ENCODE measurements at regions not wholly inside any gene's neighbourhood (a gene's known extent, or its start where the extent isn't known, plus 50 kb on each side); places are given as distances from the start of the nearest gene placed in this dataset.

DNA sequence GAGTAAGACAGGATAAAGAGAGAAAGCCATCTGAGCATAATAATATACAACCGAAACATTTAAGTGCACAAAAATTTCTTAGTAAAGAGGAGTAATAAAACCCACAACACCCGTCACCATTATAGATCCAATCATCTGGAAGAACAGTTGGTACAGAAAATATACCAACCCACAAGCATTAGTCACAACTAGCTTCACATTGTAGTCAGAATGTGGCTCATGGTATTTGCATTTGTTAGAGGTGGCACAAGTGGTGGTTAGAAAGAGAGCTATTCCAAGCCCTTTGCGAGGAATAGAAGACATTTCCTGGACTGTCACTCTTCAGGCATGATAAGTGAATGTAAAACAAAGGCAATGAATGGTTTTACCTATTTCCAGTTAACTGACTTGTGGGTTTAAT lies 677.5 kb upstream of the ST8SIA4 start:
- Histone ChIP-seq H3K23me2 (ENCODE audit: low read depth, low read length) (no peaks in the 10 kb centered on the region), H3K79me2 (ENCODE audit: control insufficient read depth in 1 of 2, insufficient read depth in 2 of 2, low read length in 2 of 2) (no peaks in the 10 kb centered on the region), H2BK5ac (ENCODE audit: low read depth, low read length) (no peak overlapping the region), H3K27ac (ENCODE audit: low read depth, low read length) (no peak overlapping the region), H4K8ac (ENCODE audit: extremely low read depth, insufficient read depth, low read length) (no peak overlapping the region), H3K79me1 (ENCODE audit: low read depth, low read length) (no peaks in the 10 kb centered on the region), H2BK120ac (replicated peaks; ENCODE audit: low read depth, low read length) (no peak overlapping the region), H2AK5ac (ENCODE audit: low read depth, low read length) (no peak overlapping the region), H2BK20ac (ENCODE audit: low read length) (no peak overlapping the region), H4K91ac (replicated peaks; ENCODE audit: insufficient read length, low read length) (no peak overlapping the region), H3K4me2 (ENCODE audit: insufficient read depth in 1 of 2, low read depth in 2 of 2, low read length in 2 of 2) (no peak overlapping the region), H3K36me3 (ENCODE audit: control insufficient read depth in 2 of 4, insufficient read depth in 4 of 4, low read length in 3 of 4) (no peaks in the 10 kb centered on the region), H3K56ac (replicated peaks; ENCODE audit: insufficient read length, low read depth, low read length) (no peak overlapping the region), H3K4me1 (replicated peaks in 1 of 4; ENCODE audit: control insufficient read depth in 3 of 4, insufficient read depth in 4 of 4, low read length in 3 of 4) (no peaks in the 10 kb centered on the region), H3K27me3 (replicated peaks in 1 of 4; ENCODE audit: control insufficient read depth in 3 of 4, extremely low read depth in 1 of 4, insufficient read depth in 3 of 4, low read length in 3 of 4) (no peaks in the 10 kb centered on the region), H3K18ac (ENCODE audit: extremely low read depth, low read length) (no peak overlapping the region), H3K23ac (ENCODE audit: insufficient read length) (no peak overlapping the region), H3K9ac (replicated peaks in 1 of 4; ENCODE audit: extremely low read depth in 1 of 4, low read depth in 3 of 4, low read length in 3 of 4) (no peak overlapping the region), H4K20me1 (replicated peaks in 1 of 2; ENCODE audit: control insufficient read depth in 1 of 2, insufficient read depth in 2 of 2, low read length in 2 of 2) (no peaks in the 10 kb centered on the region), H3K9me3 (ENCODE audit: insufficient read depth in 2 of 2, low read depth in 1 of 2, low read length in 1 of 2) (no peaks in the 10 kb centered on the region), H4K5ac (ENCODE audit: insufficient read length, low read depth, low read length) (no peak overlapping the region), H2AFZ (ENCODE audit: low read length) (no peak overlapping the region), H2BK12ac (ENCODE audit: low read depth, low read length) (no peak overlapping the region), H3K4ac (replicated peaks; ENCODE audit: insufficient read length, low read depth, low read length) (no peak overlapping the region), H2BK15ac (ENCODE audit: low read length) (no peak overlapping the region), H3K14ac (ENCODE audit: insufficient read length) (no peak overlapping the region), H3K4me3 (ENCODE audit: extremely low read depth in 1 of 4, insufficient read depth in 2 of 4, low read depth in 3 of 4, low read length in 4 of 4) (no peak overlapping the region)
- FAIRE-seq, result no peak
- ChIA-PET CTCF (ENCODE audit: partially characterized antibody) (no interaction called here), POLR2A (ENCODE audit: partially characterized antibody) (no interaction called here)
- 90% methylated on average over 3 of the region's 3 CpGs; no CpG with 5 or more reads in 1 of the 2 experiments for WGBS, 2 experiments (ENCODE audit: extremely low coverage in 1 of 2, insufficient coverage in 1 of 2, insufficient read length in 1 of 2, insufficient replicate concordance in 2 of 2, low coverage in 1 of 2, low lambda C conversion rate in 2 of 2, missing lambda C conversion rate in 1 of 2)
- no peak for DNase-seq (ENCODE audit: low read depth in 1 of 2, low spot score in 2 of 2)
- TF ChIP-seq EZH2 (IDR thresholded peaks at IDR 0.05; ENCODE audit: low read depth, low read length, severe bottlenecking) (no peak), RXRA (IDR thresholded peaks at IDR 0.05; ENCODE audit: insufficient read depth, low read depth, low read length) (no peak), SIX5 (IDR thresholded peaks at IDR 0.05; ENCODE audit: low read depth, low read length) (no peak), NANOG (IDR thresholded peaks at IDR 0.05; ENCODE audit: insufficient read depth, low read depth, low read length, poor library complexity, severe bottlenecking) (no peak), RFX5 (IDR thresholded peaks at IDR 0.05; ENCODE audit: borderline replicate concordance, low read depth, low read length) (no peak), CTBP2 (IDR thresholded peaks at IDR 0.05; ENCODE audit: borderline replicate concordance, insufficient read depth, insufficient read length, low read length) (no peak), CBX5 (IDR thresholded peaks at IDR 0.05; ENCODE audit: low read depth, low read length) (no peak), EGR1 (IDR thresholded peaks at IDR 0.05; ENCODE audit: borderline replicate concordance, low read depth, low read length) (no peak), BACH1 (IDR thresholded peaks at IDR 0.05; ENCODE audit: low read length) (no peak), HDAC2 (IDR thresholded peaks at IDR 0.05; ENCODE audit: borderline replicate concordance in 1 of 2, low read depth in 2 of 2, low read length in 2 of 2) (no peak), ASH2L (IDR thresholded peaks at IDR 0.05; ENCODE audit: low read length) (no peak), RBBP5 (IDR thresholded peaks at IDR 0.05; ENCODE audit: borderline replicate concordance, low read depth, low read length) (no peak)
- TF ChIP-seq, protein P1, sequence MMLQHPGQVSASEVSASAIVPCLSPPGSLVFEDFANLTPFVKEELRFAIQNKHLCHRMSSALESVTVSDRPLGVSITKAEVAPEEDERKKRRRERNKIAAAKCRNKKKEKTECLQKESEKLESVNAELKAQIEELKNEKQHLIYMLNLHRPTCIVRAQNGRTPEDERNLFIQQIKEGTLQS (IDR thresholded peaks at IDR 0.05; ENCODE audit: insufficient read depth, low read depth, low read length), result no peak

Measured in H1 (cell line).